SKM-1 treated with dmso at 0.1 percent for 144 hours (cell line): ENCODE measurements at regions not wholly inside any gene's neighbourhood (a gene's known extent, or its start where the extent isn't known, plus 50 kb on each side); places are given as distances from the start of the nearest gene placed in this dataset.
"Not testable (repeated sequence)": the region's sequence is repeated elsewhere in the genome, so short reads cannot be mapped to it uniquely, and the experiment has no call there.

Source experiments
- DNase-seq: peaks from one replicate; lab custom pipeline; 2025; ENCODE audit not compliant: unreplicated experiment; lab: John Stamatoyannopoulos, UW

DNA sequence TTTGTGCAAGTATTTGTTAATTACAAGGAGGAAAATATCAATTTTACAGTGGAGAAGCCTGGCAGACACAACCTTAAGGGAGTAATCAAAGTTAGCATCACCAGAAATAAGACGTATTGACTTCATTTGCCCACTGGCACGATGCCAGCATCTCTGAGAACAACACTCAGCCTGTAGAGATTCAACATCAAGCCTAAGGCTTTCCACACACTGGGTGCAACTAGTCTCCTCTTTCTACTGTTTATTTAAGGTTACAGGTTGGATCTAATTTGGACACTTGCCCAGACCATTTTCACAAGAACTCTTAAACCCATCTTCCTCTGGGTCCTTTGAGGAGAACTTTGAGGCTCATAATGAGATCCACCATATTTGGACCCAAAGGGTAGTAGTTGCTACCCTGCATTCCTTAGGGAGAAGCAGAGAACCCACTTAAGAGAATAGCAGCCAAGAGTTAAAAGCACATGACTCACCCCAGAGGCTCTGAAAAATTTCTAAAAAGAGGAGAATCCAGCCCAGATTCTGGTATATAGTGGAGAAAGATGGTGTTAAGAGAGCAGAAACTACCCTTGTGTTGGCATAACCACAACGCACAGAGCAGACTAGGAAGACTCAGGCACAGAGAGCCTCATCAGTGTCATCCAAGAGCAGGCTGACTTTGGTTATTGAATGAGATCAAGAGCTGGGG lies 97.3 kb downstream of the CCDC71L start:
- DNase-seq = no peak

DNA sequence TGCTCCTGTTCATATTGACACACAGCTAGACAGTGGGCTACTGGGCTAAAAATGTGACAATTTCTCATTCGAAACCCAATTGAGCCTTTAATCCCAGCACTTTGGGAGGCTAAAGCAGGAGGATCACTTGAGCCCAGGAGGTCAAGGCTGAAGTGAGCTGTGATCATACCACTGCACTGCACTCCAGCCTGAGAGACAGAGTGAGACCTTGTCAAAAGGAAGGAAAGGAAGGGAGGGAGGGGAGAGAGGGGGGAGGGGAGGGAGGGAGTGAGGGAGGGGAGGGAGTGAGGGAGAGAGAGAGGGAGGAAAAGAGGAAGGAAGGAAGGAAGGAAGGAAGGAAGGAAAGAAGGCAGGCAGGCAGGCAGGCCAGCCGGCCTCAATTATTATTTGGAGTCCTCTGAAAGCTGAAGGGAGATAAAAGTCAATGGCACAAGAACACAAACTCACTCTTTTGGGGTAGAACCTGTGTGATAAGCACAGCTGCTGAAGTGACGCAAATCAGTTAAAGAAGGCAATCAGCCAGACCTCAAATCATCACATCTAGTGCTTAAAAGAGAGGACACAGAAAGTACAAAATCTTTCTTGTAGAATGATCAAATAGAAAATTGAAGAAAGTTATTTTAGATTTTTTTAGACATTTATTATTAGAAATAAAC lies 98.1 kb downstream of the CCDC71L start:
- no peak for DNase-seq

DNA sequence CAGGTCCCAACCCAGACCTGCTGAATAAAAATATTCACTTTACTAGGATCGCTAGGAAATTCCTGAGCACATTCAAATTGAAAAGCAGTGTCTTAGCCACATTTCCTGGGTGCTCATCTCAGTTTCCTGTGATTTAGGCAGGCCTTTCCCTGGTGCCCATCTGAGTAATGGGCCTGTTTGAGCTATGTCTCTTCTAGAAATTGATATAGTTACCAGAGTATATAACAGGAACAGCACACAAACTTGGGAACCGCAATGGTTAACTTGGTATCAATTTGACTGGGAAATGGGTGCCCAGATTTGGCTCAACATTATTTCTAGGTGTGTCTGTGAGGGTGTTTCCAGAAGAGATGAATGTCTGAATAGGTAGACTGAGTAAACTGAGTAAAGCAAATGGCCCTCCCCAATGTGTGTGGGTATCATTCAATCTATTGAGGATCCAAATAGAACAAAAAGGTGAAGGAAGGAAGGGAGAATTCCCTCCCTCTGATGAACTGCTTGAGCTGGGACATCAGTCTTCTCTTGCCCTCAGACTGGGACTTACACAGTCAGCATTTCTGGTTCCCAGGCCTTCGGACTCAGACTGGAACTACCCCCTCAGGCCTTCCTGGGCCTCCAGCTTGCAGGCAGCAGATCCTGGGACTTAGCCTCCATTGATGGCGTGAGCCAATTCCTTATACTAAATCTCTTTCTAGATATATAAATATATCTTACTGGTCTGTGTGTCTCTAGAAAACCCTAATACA lies 99.1 kb downstream of the CCDC71L start:
- no peak for DNase-seq

DNA sequence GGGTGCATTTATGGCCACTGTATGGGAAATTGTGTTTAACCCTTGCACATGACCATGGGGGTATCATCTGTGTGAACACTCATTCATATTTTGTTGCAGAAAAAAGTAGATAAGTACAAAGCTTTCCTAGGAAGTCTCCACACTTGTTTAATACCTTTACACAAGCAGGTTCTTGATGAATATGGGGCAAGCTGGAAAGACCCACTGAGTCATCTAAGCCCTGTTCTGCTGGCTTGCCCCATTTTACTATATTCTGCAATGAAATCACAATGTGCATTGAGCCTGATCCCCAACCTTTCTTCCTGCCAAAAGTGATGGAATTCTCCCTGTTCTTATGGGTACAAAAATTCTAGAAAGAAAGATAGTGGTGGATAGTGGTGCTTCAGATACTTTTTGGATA lies 99.8 kb downstream of the CCDC71L start:
- DNase-seq = no peak

DNA sequence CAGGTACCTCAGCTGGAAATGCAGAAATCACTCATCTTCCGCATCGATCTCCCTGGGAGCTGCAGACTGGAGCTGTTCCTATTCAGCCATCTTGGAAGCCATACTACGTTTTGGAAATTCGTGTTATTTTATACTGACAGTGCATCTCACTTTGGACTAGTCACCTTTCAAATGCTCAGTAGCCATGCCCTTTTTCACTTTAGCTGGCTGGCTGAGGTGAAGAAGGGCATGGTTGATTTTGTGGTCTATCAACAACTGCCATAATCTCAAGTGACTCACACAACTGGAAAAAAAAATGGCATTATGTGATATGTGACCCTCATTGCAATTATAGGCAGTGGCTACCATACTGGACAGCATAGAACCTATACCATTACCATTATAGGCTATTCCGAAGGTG lies 100.5 kb downstream of the CCDC71L start:
- DNase-seq = no peak

DNA sequence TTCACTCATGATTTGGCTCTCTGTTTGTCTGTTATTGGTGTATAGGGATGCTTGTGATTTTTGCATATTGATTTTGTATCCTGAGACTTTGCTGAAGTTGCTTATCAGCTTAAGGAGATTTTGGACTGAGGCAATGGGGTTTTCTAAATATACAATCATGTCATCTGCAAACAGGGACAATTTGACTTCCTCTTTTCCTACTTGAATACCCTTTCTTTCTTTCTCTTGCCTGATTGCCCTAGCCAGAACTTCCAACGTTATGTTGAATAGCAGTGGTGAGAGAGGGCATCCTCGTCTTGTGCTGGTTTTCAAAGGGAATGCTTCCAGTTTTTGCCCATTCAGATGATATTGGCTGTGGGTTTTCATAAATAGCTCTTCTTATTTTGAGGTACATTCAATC lies 104.7 kb downstream of the CCDC71L start:
- not testable (repeated sequence) for DNase-seq

DNA sequence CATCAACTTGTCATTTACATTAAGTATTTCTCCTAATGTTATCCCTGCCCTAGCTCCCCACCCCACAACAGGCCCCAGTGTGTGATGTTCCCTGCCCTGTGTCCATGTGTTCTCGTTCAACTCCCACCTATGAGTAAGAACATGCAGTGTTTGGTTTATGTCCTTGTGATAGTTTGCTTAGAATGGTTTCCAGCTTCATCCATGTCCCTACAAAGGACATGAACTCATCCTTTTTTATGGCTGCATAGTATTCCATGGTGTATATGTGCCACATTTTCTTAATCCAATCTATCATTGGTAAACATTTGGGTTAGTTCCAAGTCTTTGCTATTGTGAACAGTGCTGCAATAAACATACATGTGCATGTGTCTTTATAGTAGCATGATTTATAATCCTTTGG lies 106.3 kb downstream of the CCDC71L start:
- DNase-seq = not testable (repeated sequence)

DNA sequence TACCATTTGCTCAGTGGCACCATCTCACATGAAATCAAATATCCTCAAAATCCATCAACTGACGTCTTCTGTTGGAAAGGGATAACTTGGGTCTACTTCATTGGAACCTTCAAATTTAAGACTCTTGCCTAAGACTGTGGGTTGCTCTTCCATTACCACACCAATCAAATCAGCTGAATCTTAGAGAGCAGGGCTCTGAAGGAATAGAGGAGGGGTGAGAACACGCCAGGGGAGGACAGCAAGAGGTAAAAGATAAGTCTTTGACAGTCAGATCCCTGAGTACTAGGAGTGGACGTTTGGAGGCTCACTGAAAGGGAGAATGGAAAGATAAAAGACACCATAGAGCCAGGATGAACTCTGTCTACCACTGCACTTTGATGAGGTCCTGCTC lies 107.5 kb downstream of the CCDC71L start:
- DNase-seq = no peak

DNA sequence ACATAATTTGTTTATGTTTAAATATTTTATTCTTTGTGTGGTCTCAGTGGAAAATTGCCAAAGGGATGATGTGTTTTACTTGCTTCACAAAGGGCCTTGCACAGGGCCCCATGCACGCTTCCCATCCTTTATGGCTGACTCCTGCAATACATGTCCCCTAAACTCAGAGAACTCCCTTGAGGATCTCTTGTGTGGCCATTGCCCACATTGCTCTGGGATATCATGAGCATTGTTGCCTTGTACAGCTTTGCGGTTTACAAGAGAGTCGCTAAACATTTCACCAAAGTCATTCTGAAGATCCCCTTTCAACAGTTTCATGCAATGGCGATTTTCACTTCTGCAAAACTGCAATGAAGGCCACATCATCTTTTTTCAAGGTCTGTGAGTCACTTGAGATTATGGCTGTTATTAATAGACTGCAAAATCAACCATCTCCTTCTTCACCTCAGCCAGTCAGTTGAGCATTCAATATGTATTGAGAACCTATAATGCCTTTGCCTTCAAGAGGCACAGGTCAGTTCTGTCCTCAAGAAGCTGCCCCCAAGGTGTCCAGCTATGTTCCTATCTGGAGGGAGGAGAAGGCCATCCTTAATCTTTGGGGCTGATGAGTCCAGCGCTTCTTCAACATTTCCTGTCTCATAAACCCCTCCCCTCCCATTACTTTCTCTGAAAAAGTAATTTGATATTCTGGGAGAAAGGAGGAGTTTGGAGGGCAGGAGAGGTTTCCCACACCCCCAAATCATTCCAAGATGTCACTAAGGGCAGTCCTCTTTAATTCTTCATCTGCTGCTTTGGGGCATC lies 108.1 kb downstream of the CCDC71L start:
- peak; percentile 94 for DNase-seq

DNA sequence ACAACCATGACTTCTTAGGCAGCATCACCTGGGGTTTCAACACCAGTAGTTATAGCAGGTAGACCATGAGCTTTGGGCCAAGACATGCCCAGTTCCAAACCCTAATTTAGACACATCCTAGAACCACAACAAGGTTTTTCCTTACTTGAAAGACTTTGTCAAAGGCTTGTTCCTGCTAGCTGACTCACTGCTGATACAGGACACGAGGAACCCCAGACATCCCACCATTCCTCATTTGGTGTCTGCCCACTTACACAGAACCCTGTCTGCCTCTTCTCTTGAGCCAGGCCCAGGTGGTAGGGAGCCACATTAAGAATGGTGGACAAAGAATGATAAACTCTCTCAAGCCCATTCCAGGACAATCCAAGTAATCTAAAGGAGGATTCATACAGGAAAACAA lies 109.0 kb downstream of the CCDC71L start:
- no peak for DNase-seq

DNA sequence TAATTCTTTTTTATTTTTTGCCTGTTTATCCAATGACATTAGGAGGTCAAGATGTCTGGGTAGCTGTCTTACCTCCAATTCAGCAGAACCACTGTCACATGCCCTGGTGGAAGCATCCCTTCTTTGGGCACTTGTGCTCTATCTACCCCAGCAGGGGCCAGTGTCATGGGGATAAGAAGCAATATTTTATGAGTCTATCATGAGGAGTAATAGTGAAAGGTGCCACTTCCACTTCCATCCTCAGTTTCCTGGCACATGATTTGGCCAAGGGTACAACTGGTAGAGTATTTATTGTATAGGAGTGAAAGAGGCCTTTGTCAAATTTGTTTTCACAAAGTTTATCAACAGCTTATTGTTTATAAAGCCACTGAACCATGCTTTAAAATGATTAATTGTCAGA lies 112.5 kb downstream of the CCDC71L start:
- DNase-seq = no peak

DNA sequence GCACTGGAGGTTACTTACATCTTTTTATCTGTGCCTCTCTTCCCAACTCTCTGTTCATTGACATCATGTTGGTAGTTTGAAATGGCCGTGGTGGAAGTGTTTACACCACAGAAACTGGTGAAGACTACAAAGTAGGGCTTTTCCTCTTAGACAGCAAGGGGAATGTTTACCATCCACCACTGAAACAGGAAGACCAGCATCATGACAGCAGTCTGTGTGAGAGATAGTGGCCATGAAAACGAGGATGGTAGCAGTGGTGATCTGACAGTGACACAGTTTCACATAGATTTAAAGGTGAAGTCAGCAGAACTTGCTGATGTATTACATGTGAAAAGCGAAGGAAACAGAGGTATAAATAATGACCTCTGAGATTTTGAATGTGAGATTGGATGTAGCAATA lies 115.7 kb downstream of the CCDC71L start:
- DNase-seq = no peak

DNA sequence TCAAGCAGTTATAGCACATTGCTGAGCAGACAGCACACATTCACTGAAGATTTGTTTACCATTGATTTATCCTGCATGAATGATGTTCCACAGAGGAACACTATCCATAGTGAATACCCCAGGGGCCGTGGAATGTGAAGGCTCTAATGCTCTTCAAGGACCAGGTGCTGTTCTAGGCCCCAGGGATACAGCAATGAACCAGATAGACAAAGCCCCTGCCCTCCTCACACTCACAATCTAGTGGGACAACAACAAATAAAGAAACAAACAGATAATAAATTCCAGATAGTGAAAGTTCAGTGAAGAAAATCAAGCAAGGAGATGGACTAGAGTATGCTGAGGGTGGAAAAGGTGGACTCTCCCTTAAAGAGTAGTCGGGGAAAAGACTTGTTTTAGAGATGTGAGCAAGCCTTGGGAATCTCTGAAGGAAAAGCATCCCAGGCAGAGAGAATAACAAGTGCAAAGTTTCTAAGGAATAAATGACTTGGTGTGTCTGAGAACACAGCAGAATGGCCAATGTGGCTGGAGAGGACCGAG lies 117.7 kb downstream of the CCDC71L start:
- no peak for DNase-seq

DNA sequence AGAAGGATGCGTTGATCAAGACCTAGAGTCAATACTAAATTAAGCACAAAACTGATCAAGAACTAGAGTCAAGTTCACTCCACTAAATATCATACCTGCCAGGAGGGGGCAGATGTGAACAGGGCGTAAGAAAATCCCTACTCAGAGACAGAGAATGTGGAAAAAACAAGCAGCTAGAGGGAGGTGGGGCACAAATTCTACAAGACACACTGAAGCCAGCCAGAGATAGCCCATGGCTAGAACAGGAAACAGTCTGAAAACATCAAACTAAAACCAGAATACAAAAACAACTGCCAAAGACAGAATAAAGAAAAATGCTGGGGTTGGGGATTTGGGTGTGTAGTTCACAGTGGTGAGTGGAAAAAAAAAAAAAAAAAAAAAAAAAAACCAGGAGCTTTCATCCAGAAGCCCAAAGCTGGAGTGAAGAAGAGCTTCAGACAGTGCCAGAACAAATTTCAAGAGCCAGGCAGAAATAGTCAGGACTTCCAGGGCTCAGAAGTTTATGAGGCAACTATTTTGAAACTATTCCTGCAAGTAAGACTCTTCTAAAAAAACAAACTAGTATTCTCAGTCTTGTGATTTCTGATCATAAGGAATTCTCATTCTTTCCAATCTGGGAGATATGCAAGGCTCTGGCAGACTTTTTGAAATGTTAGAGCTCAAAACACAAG lies 118.3 kb downstream of the CCDC71L start:
- peak; percentile 61 for DNase-seq

DNA sequence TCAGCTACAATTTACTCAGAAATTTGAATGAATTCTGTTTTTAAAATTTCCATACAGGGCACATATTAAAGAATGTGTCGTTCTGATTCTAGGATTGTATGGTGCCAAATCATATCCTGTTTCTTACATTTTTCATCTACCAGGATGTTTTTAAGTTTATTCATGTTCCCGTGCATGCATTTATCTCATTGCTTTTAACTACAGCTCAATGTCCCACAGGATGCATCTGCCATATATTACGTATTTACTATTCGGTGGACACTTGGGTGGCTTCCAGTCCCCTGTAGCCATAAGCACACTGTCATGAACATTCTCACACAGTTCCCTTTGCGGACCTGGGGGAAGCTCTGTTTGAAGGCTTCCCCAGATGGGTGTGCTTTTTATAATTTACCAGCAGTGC lies 122.3 kb downstream of the CCDC71L start:
- DNase-seq = no peak

DNA sequence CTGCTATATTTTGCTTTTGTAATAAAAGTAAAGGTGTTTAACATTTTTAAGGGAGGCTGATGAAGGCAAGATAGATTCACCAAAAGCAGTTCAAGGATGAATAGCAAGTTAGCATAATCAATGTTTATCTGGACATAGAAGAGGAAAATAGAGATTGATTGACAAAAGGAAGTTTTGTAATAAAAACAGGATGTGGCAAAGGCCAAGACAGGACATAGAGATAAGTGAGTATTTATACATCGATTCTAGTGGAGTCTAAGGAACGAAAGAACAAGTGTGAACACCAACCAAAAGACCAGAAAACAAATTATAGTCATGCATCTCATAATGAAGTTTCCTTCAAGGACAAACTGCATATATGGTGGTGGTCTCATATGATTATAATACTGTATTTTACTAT lies 123.8 kb downstream of the CCDC71L start:
- DNase-seq = no peak

DNA sequence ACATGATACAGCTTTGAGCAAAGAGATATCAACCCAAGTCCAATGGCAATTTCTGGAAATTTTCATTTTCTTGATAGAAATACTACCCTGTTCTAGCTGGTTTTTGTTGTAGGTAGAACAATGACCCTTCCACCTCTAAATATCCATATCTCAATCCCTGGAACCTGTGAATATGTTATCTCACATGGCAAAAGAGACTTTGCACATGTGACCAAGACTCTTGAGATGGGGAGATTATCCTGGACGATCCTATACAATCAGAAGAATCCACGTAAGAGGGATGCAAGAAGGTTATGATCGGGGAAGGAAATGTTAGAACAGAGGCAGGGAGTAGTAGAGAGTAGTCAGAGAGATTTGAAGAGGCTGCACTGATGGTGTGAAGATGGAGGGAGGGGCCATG lies 124.9 kb downstream of the CCDC71L start:
- DNase-seq = no peak

DNA sequence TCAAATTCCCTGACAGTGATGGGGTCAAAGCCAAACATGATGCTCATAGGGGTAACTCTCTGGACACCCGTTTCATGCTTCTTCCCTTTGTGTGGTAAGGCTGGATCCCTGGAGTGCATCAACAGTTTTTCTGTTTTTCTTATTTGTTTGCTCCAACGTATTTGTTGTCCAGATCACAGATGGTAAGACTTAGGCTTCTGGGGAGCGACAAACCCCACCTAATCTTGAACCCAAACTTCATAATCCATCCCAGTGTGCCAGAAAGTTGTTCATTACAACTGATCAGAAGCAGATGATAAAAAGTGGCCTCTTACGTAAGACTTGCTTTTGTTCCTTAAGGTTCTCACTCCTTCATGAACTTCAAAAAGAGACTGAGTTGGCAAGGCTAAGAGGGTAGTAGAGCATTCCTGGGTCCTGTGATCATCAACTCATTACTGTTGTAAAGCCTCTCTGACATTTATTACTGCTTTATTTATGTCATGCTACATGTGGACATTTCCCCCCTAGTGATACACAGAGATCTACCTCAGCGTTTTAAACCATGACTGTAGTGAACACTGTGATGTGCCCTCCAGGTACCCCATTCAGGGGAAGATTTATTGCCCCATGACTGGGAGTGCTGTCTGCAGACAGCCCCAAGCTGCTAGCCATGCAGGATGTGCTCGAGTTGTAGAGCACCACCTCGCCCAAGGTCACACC lies 125.6 kb downstream of the CCDC71L start:
- DNase-seq = no peak

DNA sequence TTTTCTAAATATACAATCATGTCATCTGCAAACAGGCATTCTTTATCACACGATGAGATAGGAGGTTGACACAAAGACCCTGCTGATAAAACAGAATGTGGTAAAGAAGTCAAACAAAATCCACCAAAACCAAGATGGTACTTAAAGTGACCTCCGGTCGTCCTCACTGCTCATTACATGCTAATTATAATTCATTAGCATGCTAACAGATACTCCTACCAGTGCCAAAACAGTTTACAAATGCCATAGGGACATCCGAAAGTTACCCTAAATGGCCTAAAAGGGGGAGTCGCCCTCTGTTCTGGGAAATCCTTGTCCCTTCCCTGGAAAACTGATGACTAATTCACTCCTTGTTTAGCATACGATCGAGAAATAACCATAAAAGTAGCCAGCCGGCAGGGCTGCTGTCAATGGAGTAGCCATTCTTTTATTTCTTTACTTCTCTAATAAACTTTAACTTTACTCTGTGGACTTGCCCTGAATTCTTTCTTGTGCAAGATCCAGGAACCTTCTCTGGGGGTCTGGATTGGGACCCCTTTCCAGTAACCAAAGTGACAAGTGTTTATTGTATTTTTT lies 126.6 kb downstream of the CCDC71L start:
- no peak for DNase-seq

DNA sequence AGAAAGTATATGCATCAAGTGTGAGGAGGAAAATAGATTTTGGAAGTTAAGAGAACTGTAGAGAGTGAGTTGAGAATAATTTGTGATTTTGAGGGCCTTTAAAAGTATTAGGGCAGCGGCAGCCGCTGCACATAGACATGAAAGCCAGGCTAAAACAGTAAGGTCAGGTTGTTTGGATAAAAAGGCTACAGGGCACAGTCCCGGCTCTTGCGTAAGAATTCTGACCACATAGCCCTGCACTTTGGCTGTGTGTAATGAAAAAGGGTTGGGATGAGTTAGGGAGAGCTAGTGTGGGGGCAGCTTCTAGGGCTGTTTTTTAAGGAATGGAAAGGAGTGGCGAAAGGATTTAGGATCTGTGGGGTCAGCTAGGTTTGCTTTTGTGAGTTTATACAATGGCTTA lies 130.8 kb downstream of the CCDC71L start:
- not testable (repeated sequence) for DNase-seq
